Lower lobe of right lung (tissue), 2 donors: ENCODE measurements at regions not wholly inside any gene's neighbourhood (a gene's known extent, or its start where the extent isn't known, plus 50 kb on each side); places are given as distances from the start of the nearest gene placed in this dataset.

Experiments used
- ATAC-seq, 2 donors: fragments of 200-7000 bp; cut with Tn5 transposase; one replicate each; pipeline ENCODE4 v1.9.1; 2020 to 2022; ENCODE audit warnings: mild to moderate bottlenecking in 2 of 2, moderate library complexity in 2 of 2
- DNase-seq: peaks from one replicate; pipeline ENCODE4 v3.0.0-alpha.2; 2020
- H3K27ac ChIP-seq: fragments of 200-600 bp; one replicate; pipeline ENCODE4 v1.8.0; 2022
- H3K27me3 ChIP-seq: fragments of 200-600 bp; one replicate; pipeline ENCODE4 v1.8.0; 2022; ENCODE audit warnings: low read depth
- H3K36me3 ChIP-seq: fragments of 200-600 bp; one replicate; pipeline ENCODE4 v1.8.0; 2022; ENCODE audit warnings: mild to moderate bottlenecking
- H3K4me1 ChIP-seq: fragments of 200-600 bp; one replicate; pipeline ENCODE4 v1.8.0; 2022
- H3K4me3 ChIP-seq: fragments of 200-600 bp; one replicate; pipeline ENCODE4 v1.8.0; 2022; ENCODE audit warnings: mild to moderate bottlenecking
- H3K9me3 ChIP-seq: fragments of 200-600 bp; one replicate; pipeline ENCODE4 v1.8.0; 2022
- CTCF ChIP-seq: fragments of 200-600 bp; IDR thresholded peaks from one replicate; pipeline ENCODE4 v1.8.0; 2022; ENCODE audit warnings: antibody characterized with exemption, mild to moderate bottlenecking
- intact Hi-C: fragments of 100-400 bp; cut with DNase I; formaldehyde crosslinking; loops from one replicate; pipeline ENCODE4 v1.11.0; 2022
- donor health status: DM: no; HTN: yes; CAD: no; lungs with severe emphysema.

GRCh38 chrX:10021461-10022272 is 54.5 kb downstream of the CLDN34 start:
- TF ChIP-seq CTCF, result no peak
- intact Hi-C loops, result no loop called here
- Histone ChIP-seq H3K4me3 (no peak overlapping the region), H3K4me1 (peaks cover 37% of the 10 kb centered on the region), H3K27me3 (no peaks in the 10 kb centered on the region), H3K9me3 (no peaks in the 10 kb centered on the region), H3K36me3 (no peaks in the 10 kb centered on the region), H3K27ac (no peak overlapping the region)
- no peak for ATAC-seq
- DNase-seq, result no peak

- Histone ChIP-seq H3K36me3 (no peaks in the 10 kb centered on the region), H3K27ac (no peak overlapping the region), H3K9me3 (no peaks in the 10 kb centered on the region), H3K27me3 (no peaks in the 10 kb centered on the region), H3K4me3 (no peak overlapping the region), H3K4me1 (peaks cover 34% of the 10 kb centered on the region)
- intact Hi-C loops, result no loop called here
- DNase-seq (no peak), ATAC-seq (no peak)
- no peak for TF ChIP-seq CTCF
These were observed 55.0 kb downstream of the CLDN34 start for GRCh38 chrX:10022273-10022541.

GRCh38 chrX:10022580-10023245 is 55.6 kb downstream of the CLDN34 start:
- Histone ChIP-seq H3K27me3 (no peaks in the 10 kb centered on the region), H3K4me3 (no peak overlapping the region), H3K36me3 (no peaks in the 10 kb centered on the region), H3K9me3 (no peaks in the 10 kb centered on the region), H3K27ac (no peak overlapping the region), H3K4me1 (peaks cover 29% of the 10 kb centered on the region)
- no peak for DNase-seq
- intact Hi-C loops, result no loop called here
- TF ChIP-seq CTCF, result no peak
- ATAC-seq, result peak in 1 of 2 donors; percentile 23

GRCh38 chrX:10023821-10024220 is 56.7 kb downstream of the CLDN34 start:
- Histone ChIP-seq H3K36me3 (no peaks in the 10 kb centered on the region), H3K4me3 (no peak overlapping the region), H3K27me3 (no peaks in the 10 kb centered on the region), H3K4me1 (peaks cover 20% of the 10 kb centered on the region), H3K27ac (no peak overlapping the region), H3K9me3 (no peaks in the 10 kb centered on the region)
- DNase-seq (no peak), ATAC-seq (no peak)
- TF ChIP-seq CTCF, result no peak
- intact Hi-C loops, result no loop called here

GRCh38 chrX:10025742-10026493 is 58.8 kb downstream of the CLDN34 start:
- no peaks in the 10 kb centered on the region for H3K9me3 ChIP-seq
- no peaks in the 10 kb centered on the region for H3K27me3 ChIP-seq
- no peak for TF ChIP-seq CTCF
- DNase-seq, result no peak
- no peak overlapping the region for H3K27ac ChIP-seq
- no peak overlapping the region for H3K4me3 ChIP-seq
- no peaks in the 10 kb centered on the region for H3K36me3 ChIP-seq
- intact Hi-C loops, result no loop called here
- ATAC-seq, result no peak
- H3K4me1 ChIP-seq, result peaks cover 13% of the 10 kb centered on the region
